HUES48 (cell line): ENCODE measurements at regions not wholly inside any gene's neighbourhood (a gene's known extent, or its start where the extent isn't known, plus 50 kb on each side); places are given as distances from the start of the nearest gene placed in this dataset.
"Not testable (repeated sequence)": the region's sequence is repeated elsewhere in the genome, so short reads cannot be mapped to it uniquely, and the experiment has no call there.

Experiments used
- H3K27ac ChIP-seq: one replicate; pipeline ENCODE4 v1.7.0; 2013; ENCODE audit warnings: low read depth, low read length, inconsistent platforms
- H3K27me3 ChIP-seq: 2 replicates; pipeline ENCODE4 v1.6.1; 2013; ENCODE audit warnings: mild to moderate bottlenecking, low read length; ENCODE audit not compliant: control insufficient read depth, insufficient read depth
- H3K36me3 ChIP-seq: 2 replicates; pipeline ENCODE4 v1.6.1; 2013; ENCODE audit warnings: low read length; ENCODE audit not compliant: control insufficient read depth, insufficient read depth
- H3K4me1 ChIP-seq: 2 replicates; pipeline ENCODE4 v1.6.1; 2013; ENCODE audit warnings: mild to moderate bottlenecking, low read length; ENCODE audit not compliant: control insufficient read depth, insufficient read depth
- H3K4me3 ChIP-seq: 2 replicates; pipeline ENCODE4 v1.5.1; 2013; ENCODE audit warnings: mild to moderate bottlenecking, low read depth, low read length
- H3K9ac ChIP-seq: 2 replicates; pipeline ENCODE4 v1.6.1; 2013; ENCODE audit warnings: mild to moderate bottlenecking, low read depth, low read length, moderate library complexity
- H3K9me3 ChIP-seq: 2 replicates; pipeline ENCODE4 v1.6.1; 2013; ENCODE audit warnings: low read length; ENCODE audit not compliant: control insufficient read depth, insufficient read depth

GRCh38 chr9:38171926-38172325, 102.9 kb upstream of the SHB start:
- Histone ChIP-seq H3K4me3 (no peak overlapping the region), H3K27me3 (no peaks in the 10 kb centered on the region), H3K9ac (no peak overlapping the region), H3K4me1 (peaks cover 16% of the 10 kb centered on the region), H3K27ac (no peak overlapping the region), H3K9me3 (peaks cover 16% of the 10 kb centered on the region), H3K36me3 (no peaks in the 10 kb centered on the region)

- Histone ChIP-seq H3K4me1 (peaks cover 16% of the 10 kb centered on the region), H3K27me3 (no peaks in the 10 kb centered on the region), H3K9me3 (peaks cover 16% of the 10 kb centered on the region), H3K36me3 (no peaks in the 10 kb centered on the region), H3K9ac (no peak overlapping the region), H3K4me3 (no peak overlapping the region), H3K27ac (no peak overlapping the region)
Observed at GRCh38 chr9:38171538-38171884, 102.5 kb upstream of the SHB start.

DNA sequence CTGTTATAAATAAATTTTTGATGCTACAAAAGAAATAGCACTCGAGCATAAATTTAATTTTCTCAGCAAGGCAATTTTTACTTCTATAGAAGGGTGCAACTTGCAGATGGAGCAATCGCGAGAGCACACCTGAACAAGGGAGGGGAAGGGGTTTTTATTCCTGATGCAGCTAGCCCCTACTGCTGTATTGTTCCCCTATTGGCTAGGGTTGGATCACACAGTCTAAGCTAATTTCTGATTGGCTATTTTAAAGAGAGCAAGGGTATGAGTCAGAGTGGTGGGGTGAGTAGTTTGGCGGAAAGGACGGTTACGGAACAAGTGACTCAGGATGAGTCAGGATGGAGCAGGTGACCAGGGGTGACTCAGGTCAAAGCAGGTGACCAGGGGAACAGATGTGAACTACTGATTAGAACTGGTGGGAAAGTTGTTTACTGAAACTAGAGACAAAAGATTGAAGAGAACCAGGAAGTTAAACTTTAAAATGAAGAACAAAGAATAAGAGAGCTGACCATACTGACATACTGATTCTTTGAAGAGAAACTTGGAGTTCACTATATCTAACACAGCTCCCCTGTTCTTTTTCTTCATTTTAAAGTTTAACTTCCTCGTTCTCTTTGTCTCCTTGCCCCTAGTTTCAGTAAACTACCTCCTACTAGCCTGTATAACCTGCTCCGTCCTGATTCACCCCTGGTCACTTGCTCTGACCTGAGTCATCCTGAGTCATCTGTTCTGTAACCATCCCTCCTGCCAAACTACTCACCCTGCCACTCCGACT, 101.9 kb upstream of the SHB start:
- not testable (repeated sequence) for H3K9ac ChIP-seq, H3K4me3 ChIP-seq, H3K27ac ChIP-seq, H3K36me3 ChIP-seq, H3K27me3 ChIP-seq
- Histone ChIP-seq H3K9me3 (peaks cover 16% of the 10 kb centered on the region), H3K4me1 (peaks cover 16% of the 10 kb centered on the region)

DNA sequence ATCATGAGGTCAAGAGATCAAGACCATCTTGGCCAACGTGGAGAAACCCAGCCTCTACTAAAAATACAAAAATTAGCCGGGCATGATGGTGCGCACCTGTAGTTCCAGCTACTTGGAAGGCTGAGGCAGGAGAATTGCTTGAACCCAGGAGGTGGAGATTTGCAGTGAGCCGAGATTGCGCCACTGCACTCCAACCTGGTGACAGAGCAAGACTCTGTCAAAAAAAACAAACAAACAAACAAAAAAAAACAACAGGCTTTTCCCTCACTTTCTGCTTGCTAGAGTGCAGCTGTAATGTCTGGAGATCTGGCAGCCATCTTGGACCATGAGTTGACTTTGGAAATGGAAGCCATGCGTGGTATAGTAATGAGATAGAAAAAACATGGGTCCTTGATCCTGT, 101.1 kb upstream of the SHB start:
- not testable (repeated sequence) for H3K27ac ChIP-seq, H3K27me3 ChIP-seq, H3K9ac ChIP-seq, H3K36me3 ChIP-seq, H3K4me3 ChIP-seq
- Histone ChIP-seq H3K4me1 (peaks cover 16% of the 10 kb centered on the region), H3K9me3 (peaks cover 16% of the 10 kb centered on the region)

DNA sequence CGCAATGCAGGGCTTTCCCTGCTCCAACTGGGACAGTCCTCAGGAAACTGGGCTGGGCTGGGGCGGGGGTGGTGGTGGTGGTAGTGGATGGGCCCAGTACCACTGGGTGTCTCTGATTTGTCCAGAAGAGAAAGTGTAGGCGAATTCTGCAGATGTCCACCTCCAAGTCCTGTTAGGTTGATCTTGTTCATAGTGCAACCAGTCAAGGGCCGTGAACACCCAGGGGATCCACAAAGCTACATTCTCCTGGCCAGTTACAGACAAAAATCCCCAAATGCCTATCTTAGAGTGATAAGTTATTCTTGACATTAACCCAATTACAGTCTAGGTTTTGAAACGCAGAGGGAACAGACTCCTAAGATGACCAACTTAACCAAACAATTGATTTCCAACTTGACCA, 97.5 kb upstream of the SHB start:
- H3K9me3 ChIP-seq: peaks cover 16% of the 10 kb centered on the region
- no peak overlapping the region for H3K4me3 ChIP-seq
- H3K9ac ChIP-seq: no peak overlapping the region
- no peaks in the 10 kb centered on the region for H3K36me3 ChIP-seq
- H3K4me1 ChIP-seq: no peaks in the 10 kb centered on the region
- no peaks in the 10 kb centered on the region; the same call in 1 of the 2 replicates for H3K27me3 ChIP-seq
- no peak overlapping the region for H3K27ac ChIP-seq

DNA sequence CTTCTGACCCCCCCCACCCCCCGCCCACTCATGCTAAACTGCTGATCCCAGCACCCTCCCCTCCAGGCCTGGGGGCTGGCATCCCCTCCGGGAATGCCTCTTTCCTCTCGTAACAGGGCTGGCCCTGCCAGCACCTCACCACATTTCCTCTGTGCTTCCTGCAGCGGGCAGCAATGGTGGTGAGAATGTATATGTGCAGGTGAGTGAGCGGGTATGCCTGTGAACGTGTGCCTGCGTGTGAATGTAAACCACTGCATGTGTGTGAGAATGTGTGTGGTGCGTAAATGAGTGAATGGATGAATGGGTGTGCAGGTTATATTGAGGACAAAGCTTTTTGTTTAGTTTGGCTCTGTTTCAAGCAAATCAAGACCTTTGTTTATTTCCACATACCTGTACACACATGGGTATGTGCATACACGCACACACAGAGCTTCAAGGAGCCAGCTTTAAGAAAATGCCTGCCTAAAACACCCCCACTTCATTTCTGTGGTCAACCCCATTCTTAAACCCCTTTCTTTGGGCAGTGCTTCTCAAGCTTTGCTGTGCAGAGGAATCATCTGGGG, 95.7 kb upstream of the SHB start:
- peaks cover 2% of the 10 kb centered on the region for H3K9me3 ChIP-seq
- no peak overlapping the region for H3K4me3 ChIP-seq
- H3K9ac ChIP-seq: no peak overlapping the region
- H3K27me3 ChIP-seq: no peaks in the 10 kb centered on the region; the same call in 1 of the 2 replicates
- no peak overlapping the region for H3K27ac ChIP-seq
- H3K36me3 ChIP-seq: no peaks in the 10 kb centered on the region
- H3K4me1 ChIP-seq: no peaks in the 10 kb centered on the region

DNA sequence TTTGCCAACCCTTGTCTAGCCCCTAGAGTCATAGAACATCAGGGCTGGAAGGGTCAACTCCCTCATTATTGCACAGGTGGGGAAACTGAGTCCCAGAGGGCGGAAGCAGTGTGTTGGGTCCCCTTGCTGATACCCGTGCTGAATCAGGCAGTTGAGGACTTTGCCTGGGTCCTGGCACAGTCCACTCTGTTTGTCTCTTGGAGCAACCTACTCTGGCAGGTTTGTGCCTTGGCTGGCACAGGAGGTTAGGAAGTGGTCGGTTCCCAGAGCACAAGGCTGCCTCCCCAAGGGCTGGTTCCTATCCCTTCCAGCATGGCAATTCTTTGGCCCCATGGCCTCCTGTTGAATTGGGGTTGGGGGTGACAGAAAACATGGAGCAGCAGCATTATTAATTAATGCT, 94.5 kb upstream of the SHB start:
- no peak overlapping the region for H3K4me3 ChIP-seq
- H3K27me3 ChIP-seq: no peaks in the 10 kb centered on the region; the same call in 1 of the 2 replicates
- no peaks in the 10 kb centered on the region for H3K9me3 ChIP-seq
- H3K27ac ChIP-seq: no peak overlapping the region
- no peak overlapping the region for H3K9ac ChIP-seq
- H3K4me1 ChIP-seq: no peaks in the 10 kb centered on the region
- no peaks in the 10 kb centered on the region for H3K36me3 ChIP-seq

DNA sequence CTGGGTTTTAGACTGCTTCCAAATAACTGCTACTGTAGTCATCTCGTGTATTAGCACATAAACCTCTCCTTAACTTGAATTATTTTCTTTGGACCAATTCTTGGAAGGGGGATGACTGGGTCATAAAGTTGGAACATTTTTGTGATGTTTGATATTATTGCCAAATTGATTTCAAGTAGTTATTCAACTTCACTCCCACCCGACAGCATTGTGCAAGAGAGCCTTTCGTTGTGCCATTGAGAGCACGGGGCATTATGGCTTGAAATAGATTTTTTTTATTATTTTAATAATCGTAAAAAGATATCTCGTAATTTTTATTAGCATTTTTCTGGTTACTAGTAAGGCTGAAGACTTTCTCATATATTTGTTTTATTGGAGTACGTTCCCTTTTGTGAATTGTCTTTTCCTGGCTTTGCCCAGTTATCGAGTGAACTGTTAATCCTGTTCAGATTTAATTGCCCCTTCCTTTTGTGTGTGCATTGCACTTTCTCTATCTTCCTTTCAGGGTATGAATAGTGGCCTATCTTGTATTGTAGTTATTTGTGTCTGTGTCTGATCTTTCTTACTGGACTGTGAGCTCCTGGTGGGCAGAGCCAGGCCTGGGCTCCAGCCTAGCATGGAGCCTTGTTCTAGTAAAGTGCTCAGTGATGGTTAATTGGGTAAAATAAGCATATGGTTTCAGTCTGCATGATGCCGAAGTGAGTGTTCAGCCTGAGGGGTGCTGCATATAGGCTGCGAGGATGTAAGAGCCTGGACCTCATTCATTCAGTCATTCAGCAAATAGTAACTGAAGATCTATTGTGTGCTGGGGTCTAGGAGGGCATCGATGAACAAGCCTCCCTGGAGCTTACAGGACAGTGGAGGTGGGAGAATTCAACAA, 93.5 kb upstream of the SHB start:
- Histone ChIP-seq H3K9ac (no peak overlapping the region), H3K27ac (no peak overlapping the region), H3K27me3 (no peaks in the 10 kb centered on the region; the same call in 1 of the 2 replicates), H3K9me3 (no peaks in the 10 kb centered on the region), H3K4me3 (no peak overlapping the region), H3K36me3 (no peaks in the 10 kb centered on the region), H3K4me1 (no peaks in the 10 kb centered on the region)

GRCh38 chr9:38160613-38161215, 91.7 kb upstream of the SHB start:
- no peak overlapping the region for H3K4me3 ChIP-seq
- no peaks in the 10 kb centered on the region; the same call in 1 of the 2 replicates for H3K27me3 ChIP-seq
- no peak overlapping the region for H3K9ac ChIP-seq
- no peak overlapping the region for H3K27ac ChIP-seq
- no peaks in the 10 kb centered on the region for H3K4me1 ChIP-seq
- H3K9me3 ChIP-seq: no peaks in the 10 kb centered on the region
- H3K36me3 ChIP-seq: no peaks in the 10 kb centered on the region

DNA sequence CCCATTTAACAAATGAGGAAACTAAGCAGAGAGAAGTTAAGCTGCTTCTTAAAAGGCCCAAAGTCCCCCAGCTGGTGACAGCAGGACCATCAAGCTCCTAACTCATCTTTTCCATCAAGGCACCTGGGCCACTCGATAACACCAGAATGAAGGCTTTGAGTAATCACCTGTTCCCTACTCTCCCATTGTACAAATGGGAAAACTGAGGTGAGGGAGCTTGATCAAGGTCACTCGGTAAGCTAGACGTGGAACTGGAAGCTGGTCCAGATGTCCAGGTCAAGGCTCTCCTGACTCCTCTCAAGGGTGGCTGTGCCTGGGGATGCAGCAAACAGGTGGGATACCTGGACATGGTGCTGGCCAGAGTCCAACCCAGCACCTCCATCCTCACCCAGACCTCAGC, 90.6 kb upstream of the SHB start:
- H3K36me3 ChIP-seq: no peaks in the 10 kb centered on the region
- no peak overlapping the region for H3K4me3 ChIP-seq
- no peak overlapping the region for H3K9ac ChIP-seq
- H3K9me3 ChIP-seq: no peaks in the 10 kb centered on the region
- no peaks in the 10 kb centered on the region for H3K4me1 ChIP-seq
- H3K27ac ChIP-seq: no peak overlapping the region
- H3K27me3 ChIP-seq: no peaks in the 10 kb centered on the region; the same call in 1 of the 2 replicates
